ENCODE measurements at regions not wholly inside any gene's neighbourhood (a gene's known extent, or its start where the extent isn't known, plus 50 kb on each side); places are given as distances from the start of the nearest gene placed in this dataset.

DNA sequence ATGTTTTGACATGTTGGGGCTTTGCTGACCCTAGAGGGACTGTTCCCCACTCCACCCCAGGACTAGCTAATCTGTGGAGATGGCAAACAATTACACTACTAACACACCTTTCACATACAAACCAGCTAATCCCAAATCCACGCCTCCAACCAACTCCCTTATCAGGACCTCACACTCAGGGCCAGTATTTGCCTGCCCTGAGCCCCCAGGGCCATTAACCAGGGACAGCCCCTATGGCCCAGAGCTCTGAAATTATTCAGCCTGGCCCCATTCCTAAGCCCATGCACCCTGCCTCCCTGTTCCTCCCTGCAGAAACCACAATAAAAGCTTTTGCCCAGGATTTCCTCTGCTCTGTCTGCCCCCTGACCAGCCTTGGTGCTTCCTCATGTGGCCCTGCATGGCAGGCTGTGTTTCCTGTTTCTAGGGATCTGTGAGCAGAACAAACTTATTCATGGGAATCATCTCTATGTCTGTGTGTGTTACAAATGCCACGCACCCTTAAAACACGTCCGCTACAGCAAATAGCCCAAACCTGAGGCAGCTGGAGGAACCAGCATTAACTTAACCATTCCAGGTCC, 121.2 kb downstream of the PXDC1 start:
- Mint-ChIP-seq H3K4me1 (no peaks in the 10 kb centered on the region), H3K27me3 (peaks cover 21% of the 10 kb centered on the region), H3K4me3 (no peak overlapping the region), H3K9me3 (no peaks in the 10 kb centered on the region), H3K36me3 (no peaks in the 10 kb centered on the region), H3K27ac (no peak overlapping the region)

DNA sequence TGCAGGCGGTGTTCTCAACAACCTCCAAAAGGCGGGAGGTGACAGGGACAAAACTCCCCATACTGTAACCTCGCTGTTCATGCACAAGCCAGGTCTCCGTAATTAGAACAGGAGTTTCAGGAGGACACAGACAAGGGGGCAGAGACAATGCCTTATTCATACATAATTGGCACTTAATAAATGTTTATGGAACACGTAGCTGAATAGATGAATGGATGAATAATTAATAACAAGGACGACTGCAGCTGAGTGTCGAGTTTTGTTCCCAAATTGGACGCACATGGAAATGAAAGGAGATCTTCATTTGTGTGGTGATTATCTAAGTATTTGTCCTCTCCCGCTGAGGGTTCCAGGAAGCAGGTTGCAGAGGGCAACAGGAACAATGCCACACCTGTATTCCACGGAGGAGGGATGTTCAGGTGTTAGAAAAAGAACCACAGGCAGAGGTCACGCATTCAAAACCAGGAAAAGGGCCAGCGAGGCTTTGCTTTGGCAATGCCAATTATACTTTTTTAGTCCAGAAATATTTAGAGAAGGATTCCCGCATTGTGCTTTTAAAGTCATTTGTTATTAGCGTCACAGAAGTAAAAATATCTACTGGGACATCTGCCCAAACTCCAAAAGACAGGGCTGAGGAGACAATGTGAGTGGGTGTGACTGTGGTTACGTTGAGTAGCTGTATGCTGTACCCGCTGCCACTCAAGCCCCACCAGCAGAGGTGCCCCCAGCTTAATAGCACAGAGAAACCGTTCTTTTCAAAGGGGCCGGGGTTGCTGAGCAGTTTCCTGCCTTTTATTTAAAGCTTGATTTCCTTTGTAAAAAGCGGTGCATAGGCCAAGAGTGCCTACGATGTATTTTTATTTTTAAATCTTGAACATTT, 123.3 kb downstream of the PXDC1 start:
- Mint-ChIP-seq H3K36me3 (no peaks in the 10 kb centered on the region), H3K27ac (no peak overlapping the region), H3K9me3 (no peaks in the 10 kb centered on the region), H3K27me3 (peaks cover 29% of the 10 kb centered on the region), H3K4me3 (no peak overlapping the region), H3K4me1 (peaks cover 0 to 1% (median 0%) of the 10 kb centered on the region in 3 donors)

GRCh38 chr6:3627501-3627900, 124.0 kb downstream of the PXDC1 start:
- H3K9me3 Mint-ChIP-seq = no peaks in the 10 kb centered on the region
- no peaks in the 10 kb centered on the region for H3K36me3 Mint-ChIP-seq
- H3K4me3 Mint-ChIP-seq = no peak overlapping the region
- peaks cover 0 to 1% (median 0%) of the 10 kb centered on the region in 3 donors for H3K4me1 Mint-ChIP-seq
- no peak overlapping the region for H3K27ac Mint-ChIP-seq
- peaks cover 32% of the 10 kb centered on the region for H3K27me3 Mint-ChIP-seq

DNA sequence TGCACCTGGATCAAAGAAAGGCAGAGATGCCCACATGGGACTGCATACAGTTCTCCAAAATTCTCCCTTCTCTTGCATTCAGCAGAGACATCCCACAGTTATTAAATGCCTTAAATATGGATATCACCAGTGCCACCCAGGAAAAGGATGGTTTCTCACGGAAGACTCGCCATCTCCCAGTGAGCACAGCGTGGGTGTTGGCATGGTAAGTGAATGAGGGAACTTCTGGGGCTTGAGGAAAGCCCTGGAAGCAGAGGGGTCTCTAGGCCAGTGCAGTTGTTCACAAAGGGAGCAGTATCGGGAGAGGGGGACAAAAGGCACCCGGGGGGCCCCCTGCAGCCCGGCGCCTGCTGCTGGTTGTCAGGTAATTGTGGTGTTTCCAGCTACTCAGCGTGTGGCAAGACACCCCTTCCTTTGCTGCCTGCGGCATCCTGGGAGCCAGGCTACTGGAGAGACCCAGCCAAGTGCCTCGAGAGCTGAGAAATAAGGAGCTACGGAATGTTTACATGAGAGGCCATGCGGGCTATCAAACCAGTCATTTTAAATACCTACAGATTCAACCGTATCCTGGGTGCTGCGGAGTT, 125.4 kb downstream of the PXDC1 start:
- H3K27me3 Mint-ChIP-seq = peaks cover 36% of the 10 kb centered on the region
- peaks cover 0 to 2% (median 0%) of the 10 kb centered on the region in 3 donors for H3K9me3 Mint-ChIP-seq
- H3K4me3 Mint-ChIP-seq = no peak overlapping the region
- H3K36me3 Mint-ChIP-seq = no peaks in the 10 kb centered on the region
- no peak overlapping the region for H3K27ac Mint-ChIP-seq
- H3K4me1 Mint-ChIP-seq = peaks cover 0 to 1% (median 0%) of the 10 kb centered on the region in 3 donors

- H3K27me3 Mint-ChIP-seq = peaks cover 35% of the 10 kb centered on the region
- H3K4me3 Mint-ChIP-seq = no peak overlapping the region
- peaks cover 0 to 1% (median 1%) of the 10 kb centered on the region in 3 donors for H3K4me1 Mint-ChIP-seq
- peaks cover 0 to 2% (median 0%) of the 10 kb centered on the region in 3 donors for H3K9me3 Mint-ChIP-seq
- no peak overlapping the region for H3K27ac Mint-ChIP-seq
- H3K36me3 Mint-ChIP-seq = no peaks in the 10 kb centered on the region
These were observed 126.1 kb downstream of the PXDC1 start for GRCh38 chr6:3625149-3625979.

GRCh38 chr6:3624250-3625136, 127.0 kb downstream of the PXDC1 start:
- Mint-ChIP-seq H3K4me3 (no peak overlapping the region), H3K36me3 (no peaks in the 10 kb centered on the region), H3K4me1 (peaks cover 0 to 1% (median 1%) of the 10 kb centered on the region in 3 donors), H3K9me3 (peaks cover 0 to 2% (median 0%) of the 10 kb centered on the region in 3 donors), H3K27ac (no peak overlapping the region), H3K27me3 (peaks cover 31% of the 10 kb centered on the region)

- H3K4me3 Mint-ChIP-seq = no peak overlapping the region
- H3K4me1 Mint-ChIP-seq = peaks cover 0 to 1% (median 1%) of the 10 kb centered on the region in 3 donors
- peaks cover 31% of the 10 kb centered on the region for H3K27me3 Mint-ChIP-seq
- peaks cover 2% of the 10 kb centered on the region for H3K36me3 Mint-ChIP-seq
- peaks cover 0 to 2% (median 0%) of the 10 kb centered on the region in 3 donors for H3K9me3 Mint-ChIP-seq
- H3K27ac Mint-ChIP-seq = no peak overlapping the region
These were observed 127.9 kb downstream of the PXDC1 start for GRCh38 chr6:3623451-3624249.

DNA sequence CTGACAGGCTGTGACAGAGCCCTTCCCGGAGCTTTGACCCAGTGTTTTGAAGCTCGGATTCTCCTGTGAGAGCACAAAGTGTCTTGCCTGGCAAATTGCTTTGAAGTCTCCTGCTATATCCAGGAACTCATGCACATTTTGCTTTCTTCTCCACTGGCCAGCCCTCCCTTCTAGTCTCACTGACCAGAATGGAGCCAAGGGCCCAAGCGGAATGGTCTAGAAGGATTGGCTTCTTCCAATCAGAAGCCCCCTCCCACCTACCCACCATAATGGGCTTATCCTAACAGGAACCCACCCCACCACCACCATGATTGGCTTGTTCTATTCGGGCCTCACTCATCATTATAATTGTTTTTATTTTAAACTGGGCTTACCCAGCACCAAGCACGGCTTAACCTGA, 130.1 kb downstream of the PXDC1 start:
- Mint-ChIP-seq H3K27ac (no peak overlapping the region), H3K4me3 (peak overlapping the region in 1 of 4 donors; percentile 8), H3K9me3 (peaks cover 0 to 2% (median 0%) of the 10 kb centered on the region in 3 donors), H3K4me1 (peaks cover 0 to 1% (median 1%) of the 10 kb centered on the region in 3 donors), H3K36me3 (peaks cover 2% of the 10 kb centered on the region), H3K27me3 (peaks cover 21% of the 10 kb centered on the region)

DNA sequence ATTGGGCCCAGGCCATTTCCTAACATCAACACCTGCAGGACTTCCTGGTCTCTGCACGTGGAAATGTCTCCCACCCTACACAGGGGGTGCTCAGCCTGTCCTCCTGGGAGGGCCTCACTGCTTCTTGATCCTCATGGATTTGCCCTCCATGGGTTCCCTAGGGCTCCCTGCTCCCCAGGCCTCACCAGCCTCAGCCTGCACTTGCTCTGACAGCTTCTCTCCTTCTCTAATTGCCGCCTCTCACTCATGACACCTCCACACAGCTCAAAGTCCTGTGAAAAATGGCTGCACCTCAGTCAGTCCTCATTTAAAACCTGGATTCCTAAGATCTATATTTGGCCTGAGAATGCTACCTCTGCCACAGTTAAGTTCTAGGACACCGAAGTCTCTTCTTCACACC, 130.6 kb downstream of the PXDC1 start:
- H3K4me3 Mint-ChIP-seq = no peak overlapping the region
- H3K36me3 Mint-ChIP-seq = peaks cover 2% of the 10 kb centered on the region
- no peak overlapping the region for H3K27ac Mint-ChIP-seq
- H3K4me1 Mint-ChIP-seq = peaks cover 0 to 1% (median 1%) of the 10 kb centered on the region in 3 donors
- H3K27me3 Mint-ChIP-seq = peaks cover 19% of the 10 kb centered on the region
- peaks cover 0 to 2% (median 0%) of the 10 kb centered on the region in 3 donors for H3K9me3 Mint-ChIP-seq

DNA sequence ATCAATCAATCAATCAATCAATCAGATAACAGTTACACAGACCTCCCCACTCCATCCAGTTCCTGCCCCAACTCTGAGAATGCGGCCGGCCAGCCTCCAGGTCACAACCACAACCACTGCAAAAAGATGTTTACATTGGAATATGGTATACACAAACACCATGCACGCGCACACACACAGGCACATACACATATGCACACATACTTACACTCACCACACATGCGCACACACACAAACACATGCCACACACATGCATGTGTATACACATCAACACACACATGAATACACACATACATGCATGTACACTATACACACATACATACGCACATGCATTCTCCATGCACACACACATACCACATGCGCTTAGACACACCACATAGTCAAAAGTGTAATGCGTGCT, 131.1 kb downstream of the PXDC1 start:
- peaks cover 0 to 1% (median 1%) of the 10 kb centered on the region in 3 donors for H3K4me1 Mint-ChIP-seq
- peaks cover 16% of the 10 kb centered on the region for H3K27me3 Mint-ChIP-seq
- H3K4me3 Mint-ChIP-seq = no peak overlapping the region
- no peak overlapping the region for H3K27ac Mint-ChIP-seq
- H3K9me3 Mint-ChIP-seq = peaks cover 0 to 2% (median 0%) of the 10 kb centered on the region in 3 donors
- H3K36me3 Mint-ChIP-seq = peaks cover 2% of the 10 kb centered on the region

DNA sequence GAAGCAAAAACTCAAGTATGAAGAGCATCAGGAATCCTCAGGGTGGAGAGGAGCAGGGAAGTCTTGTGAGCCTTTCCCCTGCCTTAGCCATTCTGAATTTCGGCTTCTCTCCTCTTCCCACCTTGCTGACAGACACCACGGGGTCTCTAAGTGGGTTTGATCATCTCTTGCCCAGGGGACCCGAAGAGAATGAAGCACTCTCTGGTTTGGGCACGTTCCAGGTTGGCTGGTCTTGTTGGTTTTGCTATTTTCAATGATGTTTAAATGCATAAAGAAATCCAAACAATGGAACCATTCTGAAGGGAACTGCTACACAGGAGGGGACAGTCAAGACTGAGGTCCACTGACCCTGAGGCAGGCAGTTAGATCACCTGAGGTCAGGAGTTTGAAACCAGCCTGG, 131.7 kb downstream of the PXDC1 start:
- Mint-ChIP-seq H3K36me3 (peaks cover 2% of the 10 kb centered on the region), H3K9me3 (peaks cover 0 to 2% (median 0%) of the 10 kb centered on the region in 3 donors), H3K4me1 (peaks cover 0 to 1% (median 1%) of the 10 kb centered on the region in 3 donors)

GRCh38 chr6:3619201-3619600, 132.3 kb downstream of the PXDC1 start:
- Mint-ChIP-seq H3K9me3 (peaks cover 0 to 2% (median 0%) of the 10 kb centered on the region in 3 donors), H3K27me3 (peaks cover 15% of the 10 kb centered on the region), H3K4me3 (no peak overlapping the region), H3K27ac (no peak overlapping the region), H3K4me1 (peaks cover 0 to 1% (median 1%) of the 10 kb centered on the region in 3 donors), H3K36me3 (peaks cover 2% of the 10 kb centered on the region)

More for the DNA sequence above, 131.7 kb downstream of the PXDC1 start:
- Mint-ChIP-seq H3K27me3 (peaks cover 18% of the 10 kb centered on the region), H3K27ac (no peak overlapping the region), H3K4me3 (no peak overlapping the region)

DNA sequence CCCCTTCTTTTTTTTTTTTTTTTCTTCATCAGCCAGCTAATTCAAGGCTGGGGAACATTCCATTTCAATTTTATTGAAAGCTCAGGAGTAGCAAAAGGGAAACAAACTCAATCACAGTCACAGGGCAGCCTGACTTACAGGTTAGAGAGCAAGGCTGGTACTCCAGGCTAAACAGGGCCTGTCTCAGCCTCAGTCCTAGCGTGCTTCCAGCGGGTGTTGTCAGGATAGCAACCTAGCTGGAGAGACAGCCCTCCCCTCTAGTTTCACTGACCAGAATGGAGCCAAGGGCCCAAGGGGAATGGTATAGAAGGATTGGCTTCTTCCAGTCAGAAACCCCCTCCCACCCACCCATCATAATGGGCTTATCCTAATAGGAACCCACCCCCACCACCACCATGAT, 132.9 kb downstream of the PXDC1 start:
- no peak overlapping the region for H3K27ac Mint-ChIP-seq
- peaks cover 14% of the 10 kb centered on the region for H3K27me3 Mint-ChIP-seq
- peaks cover 0 to 1% (median 1%) of the 10 kb centered on the region in 3 donors for H3K4me1 Mint-ChIP-seq
- peaks cover 0 to 2% (median 0%) of the 10 kb centered on the region in 3 donors for H3K9me3 Mint-ChIP-seq
- H3K4me3 Mint-ChIP-seq = no peak overlapping the region
- H3K36me3 Mint-ChIP-seq = peaks cover 2% of the 10 kb centered on the region

Data from IgD-negative memory B cell (primary cell).